NCI-H1694 (cell line): ENCODE measurements at regions not wholly inside any gene's neighbourhood (a gene's known extent, or its start where the extent isn't known, plus 50 kb on each side); places are given as distances from the start of the nearest gene placed in this dataset.
"Not testable (repeated sequence)": the region's sequence is repeated elsewhere in the genome, so short reads cannot be mapped to it uniquely, and the experiment has no call there.

Source experiments
- DNase-seq: peaks from one replicate; lab custom pipeline; 2025; lab: John Stamatoyannopoulos, UW

DNA sequence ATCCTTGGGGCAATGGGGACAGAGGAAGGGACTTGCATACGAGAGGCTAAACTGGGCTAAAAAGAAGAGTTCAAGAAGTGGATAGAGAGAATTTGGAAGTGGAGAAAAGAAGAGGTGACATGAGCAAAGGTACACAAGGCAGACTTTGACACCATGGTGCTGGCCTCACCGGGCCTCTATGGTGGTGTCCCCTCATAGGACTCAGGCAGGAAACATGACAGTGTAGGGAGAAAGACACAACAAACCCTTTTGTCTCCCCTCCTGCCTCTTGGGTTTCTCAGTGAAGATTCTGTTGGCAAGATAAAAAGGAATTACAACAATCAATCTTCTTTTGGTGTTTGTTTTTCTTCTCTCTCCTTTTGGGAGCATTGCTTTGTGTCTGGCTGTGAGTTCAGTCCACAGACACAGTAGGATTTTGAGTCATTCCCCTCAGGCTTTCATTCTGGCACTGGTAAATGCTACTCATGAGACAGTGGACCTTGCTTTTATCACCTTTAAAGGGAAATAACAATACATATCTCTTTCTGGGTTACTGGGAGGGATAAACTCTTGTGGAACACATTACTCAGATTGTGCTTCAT, 827.7 kb downstream of the TNS3 start:
- no peak for DNase-seq

- DNase-seq, result no peak
Measured at GRCh38 chr7:46753662-46754061, 828.2 kb downstream of the TNS3 start.

DNA sequence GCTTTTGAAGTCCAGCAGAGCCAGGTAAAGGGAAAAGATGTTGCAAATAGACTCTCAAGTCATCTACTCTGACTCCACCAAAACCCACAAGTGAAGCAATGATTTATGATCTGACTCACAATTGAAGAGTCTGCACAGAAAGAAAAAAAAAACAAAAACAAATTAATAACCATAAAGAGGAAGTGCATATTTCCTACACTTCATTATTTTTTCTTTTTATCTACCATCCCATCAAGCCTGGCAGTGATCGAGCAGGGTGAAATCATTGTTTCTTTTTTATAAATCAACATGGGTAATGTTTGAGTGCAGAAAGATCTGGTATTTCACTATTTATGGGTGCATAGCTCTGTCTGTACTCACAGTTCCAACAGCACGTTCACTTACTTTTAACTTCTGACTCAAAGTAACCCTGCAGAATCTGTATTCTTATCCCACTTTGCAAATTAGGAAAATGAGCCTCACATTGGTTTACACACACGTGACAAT, 829.0 kb downstream of the TNS3 start:
- no peak for DNase-seq

GRCh38 chr7:46751927-46752723, 829.8 kb downstream of the TNS3 start:
- DNase-seq, result not testable (repeated sequence)

GRCh38 chr7:46751471-46751870, 830.4 kb upstream of the IGFBP3 start:
- no peak for DNase-seq

DNA sequence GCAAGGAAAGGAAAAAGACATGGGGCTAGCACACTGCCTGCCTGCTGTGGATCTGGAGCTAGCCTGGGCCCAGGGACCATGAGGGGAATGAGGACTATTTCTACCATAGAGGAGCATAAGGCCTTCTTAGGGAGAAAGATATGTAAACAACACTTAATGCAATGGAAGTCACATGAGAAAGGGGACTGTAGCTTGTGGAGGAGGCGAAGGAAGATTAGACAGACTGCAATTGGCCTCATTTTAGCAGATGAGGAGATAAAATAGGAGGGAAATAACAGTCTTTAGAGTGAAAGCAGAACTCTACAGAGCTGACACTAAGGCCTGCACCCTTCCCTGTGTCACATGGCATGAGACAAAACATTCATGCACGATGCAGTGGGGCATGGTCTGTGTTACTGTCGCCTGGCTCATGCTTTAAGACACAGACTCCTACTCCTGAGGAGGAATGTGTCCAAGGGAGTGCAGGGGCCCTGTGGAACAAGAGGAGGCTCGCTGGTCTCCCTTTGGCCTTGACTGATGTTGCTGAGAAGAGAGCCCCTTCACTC, 829.3 kb upstream of the IGFBP3 start:
- DNase-seq, result no peak

- DNase-seq, result no peak
Measured at GRCh38 chr7:46747869-46748576, 827.0 kb upstream of the IGFBP3 start.

DNA sequence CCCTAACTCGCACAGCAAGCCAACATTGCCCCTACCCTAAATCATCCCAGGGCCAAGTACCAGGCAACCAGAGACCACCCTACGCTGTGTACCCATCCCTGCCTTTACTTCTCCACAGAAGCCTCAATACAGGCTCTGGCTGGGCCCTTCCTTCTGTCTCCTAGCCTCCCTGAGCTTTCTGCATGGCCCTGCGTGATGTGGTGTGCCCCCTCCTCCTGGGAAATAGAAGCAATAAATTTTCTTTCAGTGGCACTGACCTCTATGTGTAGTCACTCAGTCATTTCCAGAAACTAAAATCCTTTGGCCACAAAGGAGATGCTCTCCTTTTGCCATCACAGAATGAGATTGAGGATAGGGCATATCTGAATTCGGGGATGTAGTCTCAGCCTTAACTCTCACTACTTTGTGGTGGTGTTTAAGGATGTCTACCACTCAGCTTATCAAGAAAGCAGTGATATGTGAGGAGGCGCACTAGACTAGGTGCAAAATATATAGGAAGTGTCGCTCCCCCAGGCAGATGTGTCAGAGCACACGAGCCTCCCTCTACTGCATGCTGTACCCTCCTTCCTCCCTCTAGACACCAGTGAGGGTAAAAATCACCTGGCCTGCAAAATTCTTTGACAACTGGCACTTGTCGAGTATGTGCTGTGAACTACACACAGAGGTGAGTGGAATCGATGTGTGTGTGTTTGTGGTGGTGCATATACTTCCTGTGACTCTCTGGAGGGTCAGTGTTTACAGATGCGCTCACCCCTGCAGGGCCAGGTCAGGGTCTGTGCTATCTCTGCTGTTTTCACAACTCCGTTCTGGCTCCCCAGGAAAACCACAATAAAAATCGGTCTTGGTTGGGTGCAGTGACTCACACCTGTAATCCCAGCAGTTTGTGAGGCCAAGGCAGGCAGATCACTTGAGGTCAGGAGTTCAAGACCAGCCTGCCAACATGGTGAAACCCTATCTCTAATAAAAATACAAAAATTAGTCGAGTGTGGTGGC, 825.9 kb upstream of the IGFBP3 start:
- DNase-seq, result no peak

DNA sequence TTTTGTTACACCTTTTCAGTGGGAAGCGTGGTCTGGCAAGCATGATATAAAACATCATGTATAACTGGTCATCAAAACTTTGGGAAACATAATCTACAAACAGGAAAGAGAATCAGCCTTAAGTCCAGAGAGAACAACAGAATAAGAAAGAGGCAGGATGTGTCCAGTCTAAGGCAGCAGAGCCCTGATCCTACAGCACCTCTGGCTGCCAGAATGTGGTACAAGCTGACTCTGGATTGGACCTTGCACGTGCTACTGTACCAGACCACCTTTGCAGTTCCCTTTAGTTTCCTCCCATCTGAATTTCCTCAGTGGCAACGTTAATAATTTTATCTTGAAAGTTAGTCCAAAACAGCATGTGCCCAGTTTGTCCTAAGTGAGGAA, 824.6 kb upstream of the IGFBP3 start:
- no peak for DNase-seq

GRCh38 chr7:46744957-46745706, 824.1 kb upstream of the IGFBP3 start:
- DNase-seq, result no peak

GRCh38 chr7:46742601-46743000, 821.5 kb upstream of the IGFBP3 start:
- DNase-seq, result no peak

GRCh38 chr7:46741938-46742540, 821.0 kb upstream of the IGFBP3 start:
- no peak for DNase-seq

DNA sequence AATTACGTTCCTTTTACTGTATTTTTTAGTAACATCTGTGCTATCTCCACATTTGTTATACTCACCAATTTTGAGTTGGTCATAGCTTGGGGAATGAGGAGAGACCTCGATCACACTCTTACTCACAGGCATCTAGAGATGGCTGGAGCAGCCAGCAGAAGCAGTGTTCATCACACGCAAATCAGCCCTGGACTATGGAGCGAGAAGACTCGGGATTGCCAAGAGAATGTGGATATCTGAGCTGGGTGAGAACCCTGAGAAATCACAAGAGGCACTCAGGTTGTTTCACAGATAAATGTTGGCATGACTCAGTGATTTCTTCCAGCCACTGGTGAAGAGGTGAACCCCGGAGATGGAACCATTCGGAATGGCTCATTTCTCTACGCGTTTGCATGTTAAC, 820.1 kb upstream of the IGFBP3 start:
- no peak for DNase-seq

DNA sequence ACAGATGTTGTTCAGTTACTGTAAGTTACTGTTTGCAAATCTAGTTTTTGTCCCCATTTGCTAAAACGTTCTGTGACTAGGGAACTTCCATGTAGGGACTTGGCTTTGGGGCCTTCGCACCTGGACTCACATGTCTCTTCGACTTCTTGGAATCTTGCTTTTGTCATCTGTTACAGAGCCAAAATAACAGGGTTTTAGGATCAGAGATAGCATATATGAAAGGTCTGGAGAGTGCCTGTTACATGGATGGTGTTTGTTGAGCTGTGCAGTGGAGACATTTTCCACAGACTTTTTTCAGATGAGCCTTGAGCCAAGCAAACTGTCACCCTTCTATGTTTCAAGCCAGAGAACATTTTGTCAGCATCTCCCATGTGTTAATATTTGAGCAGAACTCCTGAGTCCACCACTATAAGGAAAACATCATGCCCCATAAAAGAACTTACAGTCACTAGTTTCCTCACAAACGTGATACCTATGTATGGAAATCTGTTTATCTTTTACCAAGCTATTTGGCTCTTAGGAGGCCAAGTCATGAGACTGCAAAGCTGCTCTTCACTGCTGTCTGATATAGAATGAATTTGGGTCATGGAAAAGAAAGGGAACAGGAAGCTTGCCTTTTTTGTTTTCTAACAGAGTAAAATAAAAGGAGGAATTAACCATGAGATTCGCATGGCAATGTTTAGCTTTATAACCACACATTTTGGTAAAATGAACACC, 818.6 kb upstream of the IGFBP3 start:
- DNase-seq, result no peak

DNA sequence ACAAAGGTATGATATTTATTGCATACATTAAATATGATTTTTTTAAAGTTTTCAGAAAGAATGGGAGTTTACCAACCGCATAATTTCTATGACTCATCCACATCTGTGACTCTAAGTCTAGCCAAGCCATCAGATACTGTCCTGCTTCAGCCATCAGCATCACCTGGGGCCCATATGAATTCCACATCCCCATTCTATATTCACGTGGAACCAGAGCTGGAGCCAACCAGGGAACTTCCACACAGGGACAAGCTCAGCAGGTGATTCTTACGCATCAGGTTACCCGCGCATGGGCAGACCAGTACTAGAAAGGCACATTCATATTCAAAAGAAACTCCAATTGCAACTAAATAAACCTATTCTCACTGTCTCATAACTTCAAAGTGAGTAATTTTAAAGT, 817.7 kb upstream of the IGFBP3 start:
- DNase-seq, result no peak

DNA sequence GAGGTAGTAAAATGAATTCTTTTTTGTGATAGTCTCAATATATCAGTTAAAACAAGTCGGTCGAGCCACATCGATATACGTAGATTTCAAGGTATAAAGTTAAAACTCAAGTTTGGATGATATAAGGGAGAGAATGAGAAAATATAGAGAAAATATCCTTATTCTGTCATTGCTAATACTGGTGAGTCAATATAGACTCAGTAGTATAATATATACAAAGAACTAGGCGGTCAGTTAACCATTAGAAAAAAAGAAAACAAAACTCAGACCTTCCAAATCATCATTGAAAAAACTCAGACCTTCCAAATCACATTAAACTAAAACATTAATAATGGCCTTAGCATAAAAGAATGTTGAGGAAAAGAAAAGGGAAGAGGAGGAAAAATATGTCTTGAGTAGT, 817.1 kb upstream of the IGFBP3 start:
- no peak for DNase-seq

- DNase-seq, result no peak
Measured at GRCh38 chr7:46725838-46726237, 804.8 kb upstream of the IGFBP3 start.

- no peak for DNase-seq
Measured at GRCh38 chr7:46725136-46725535, 804.1 kb upstream of the IGFBP3 start.

- DNase-seq, result no peak
Measured at GRCh38 chr7:46723742-46724141, 802.7 kb upstream of the IGFBP3 start.

DNA sequence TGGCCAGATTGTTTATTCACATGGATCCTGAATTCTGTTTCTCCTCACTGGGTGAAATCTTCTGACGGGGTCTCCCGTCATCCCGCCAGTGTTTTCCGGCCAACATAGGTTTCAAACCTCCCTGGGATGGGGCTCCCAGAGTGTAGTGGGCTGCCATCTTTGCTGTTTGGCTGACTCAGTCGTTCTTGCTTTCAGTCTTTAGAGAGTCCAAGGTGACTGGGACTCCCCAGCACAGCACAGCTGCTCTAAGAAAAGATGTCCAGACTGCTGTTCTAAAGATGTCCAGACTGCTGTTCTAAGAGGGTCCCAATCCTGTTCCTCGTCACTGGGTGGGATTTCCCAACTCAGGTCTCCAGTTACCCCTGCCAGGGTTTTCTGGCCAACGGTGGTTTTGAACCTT, 801.9 kb upstream of the IGFBP3 start:
- no peak for DNase-seq
